HepG2 (cell line): ENCODE measurements at regions not wholly inside any gene's neighbourhood (a gene's known extent, or its start where the extent isn't known, plus 50 kb on each side); places are given as distances from the start of the nearest gene placed in this dataset.

Experiments
- BRD4 ChIP-seq: sonication (generic); formaldehyde crosslinking; IDR thresholded peaks from 2 replicates; pipeline ENCODE4 v1.4.0; 2020; ENCODE audit warnings: missing genetic modification reagents
- CHD2 ChIP-seq: IDR thresholded peaks from 2 replicates; pipeline ENCODE4 v1.6.1; 2011; ENCODE audit warnings: low read depth, low read length, improper control_type of control experiment
- HNRNPLL ChIP-seq: fragments of 200-400 bp; formaldehyde crosslinking; IDR thresholded peaks from 2 replicates; pipeline ENCODE4 v1.6.1; 2017; ENCODE audit warnings: mild to moderate bottlenecking, low read depth, low read length; ENCODE audit not compliant: poor library complexity, severe bottlenecking
- MAFF ChIP-seq: IDR thresholded peaks from 2 replicates; pipeline ENCODE4 v1.6.1; 2011; ENCODE audit warnings: low read depth, low read length, improper control_type of control experiment
- MXI1 ChIP-seq: IDR thresholded peaks from 3 replicates; pipeline ENCODE4 v1.6.1; 2012; ENCODE audit warnings: low read depth, low read length, inconsistent platforms, borderline replicate concordance
- NONO ChIP-seq, 2 experiments: fragments of 450-650 bp in 1 of 2; sonication (generic) in 1 of 2; formaldehyde crosslinking in 1 of 2; IDR thresholded peaks in 1 of 2; conservative IDR thresholded peaks in 1 of 2; 2 replicates each; pipeline versions ENCODE4 v1.6.1 to v1.8.0; 2017 to 2022; ENCODE audit warnings: mild to moderate bottlenecking in 1 of 2, missing genetic modification reagents in 1 of 2, moderate library complexity in 1 of 2
- NR2C2 ChIP-seq: sonication (generic); formaldehyde crosslinking; IDR thresholded peaks from 2 replicates; pipeline ENCODE4 v1.4.0; 2020; ENCODE audit warnings: missing genetic modification reagents, mild to moderate bottlenecking, moderate library complexity, borderline replicate concordance
- POLR2A ChIP-seq, 2 experiments: IDR thresholded peaks; 2 replicates each; pipeline ENCODE4 v1.6.1; 2011; ENCODE audit warnings: low read depth in 2 of 2, low read length in 2 of 2, mild to moderate bottlenecking in 1 of 2, moderate library complexity in 1 of 2; ENCODE audit not compliant: insufficient read depth in 1 of 2
- REST ChIP-seq, 2 experiments: IDR thresholded peaks; 2 replicates each; pipeline ENCODE4 v1.6.1; 2011 to 2012; ENCODE audit warnings: low read length in 2 of 2, borderline replicate concordance in 1 of 2, low read depth in 1 of 2, mild to moderate bottlenecking in 1 of 2, moderate library complexity in 1 of 2
- TCF7L2 ChIP-seq: IDR thresholded peaks from 2 replicates; pipeline ENCODE4 v1.6.1; 2011; ENCODE audit warnings: mild to moderate bottlenecking, low read depth, low read length, moderate library complexity
- ZSCAN20 ChIP-seq: sonication (generic); formaldehyde crosslinking; IDR thresholded peaks from 2 replicates; pipeline ENCODE4 v1.4.0; 2020; ENCODE audit warnings: missing genetic modification reagents, mild to moderate bottlenecking, borderline replicate concordance
- TF ChIP-seq, protein P1 (sequence below): sonication (generic); formaldehyde crosslinking; IDR thresholded peaks from 2 replicates; pipeline ENCODE4 v1.8.0; 2022; ENCODE audit warnings: mild to moderate bottlenecking, missing genetic modification reagents; ENCODE audit not compliant: insufficient replicate concordance

GRCh38 chr15:70539409-70539808, 223.9 kb downstream of the UACA start:
- TF ChIP-seq NONO (IDR thresholded peaks at IDR 0.05) (no peak), NONO (CRISPR knock-in tag; conservative IDR thresholded peaks at IDR 0.05) (no peak), MAFF (no peak), POLR2A (IDR thresholded peaks at IDR 0.05; ENCODE audit: insufficient read depth in 1 of 2, low read depth in 2 of 2, low read length in 2 of 2) (no peak), NR2C2 (CRISPR knock-in tag) (no peak), MXI1 (no peak), REST (IDR thresholded peaks at IDR 0.05; ENCODE audit: borderline replicate concordance in 1 of 2, low read depth in 1 of 2, low read length in 2 of 2) (no peak), ZSCAN20 (CRISPR knock-in tag) (no peak), HNRNPLL (no peak), TCF7L2 (no peak), CHD2 (no peak), BRD4 (CRISPR knock-in tag) (no peak)
- TF ChIP-seq, protein P1, sequence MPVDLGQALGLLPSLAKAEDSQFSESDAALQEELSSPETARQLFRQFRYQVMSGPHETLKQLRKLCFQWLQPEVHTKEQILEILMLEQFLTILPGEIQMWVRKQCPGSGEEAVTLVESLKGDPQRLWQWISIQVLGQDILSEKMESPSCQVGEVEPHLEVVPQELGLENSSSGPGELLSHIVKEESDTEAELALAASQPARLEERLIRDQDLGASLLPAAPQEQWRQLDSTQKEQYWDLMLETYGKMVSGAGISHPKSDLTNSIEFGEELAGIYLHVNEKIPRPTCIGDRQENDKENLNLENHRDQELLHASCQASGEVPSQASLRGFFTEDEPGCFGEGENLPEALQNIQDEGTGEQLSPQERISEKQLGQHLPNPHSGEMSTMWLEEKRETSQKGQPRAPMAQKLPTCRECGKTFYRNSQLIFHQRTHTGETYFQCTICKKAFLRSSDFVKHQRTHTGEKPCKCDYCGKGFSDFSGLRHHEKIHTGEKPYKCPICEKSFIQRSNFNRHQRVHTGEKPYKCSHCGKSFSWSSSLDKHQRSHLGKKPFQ (CRISPR knock-in tag): no peak
